ENCODE measurements at regions not wholly inside any gene's neighbourhood (a gene's known extent, or its start where the extent isn't known, plus 50 kb on each side); places are given as distances from the start of the nearest gene placed in this dataset.

GRCh38 chr14:43522901-43523300, 984.2 kb downstream of the FSCB start:
- ATAC-seq, result no peak
- no peak for TF ChIP-seq GLIS3 (CRISPR knock-in tag; IDR thresholded peaks at IDR 0.05)
- no peak for TF ChIP-seq RARB (CRISPR knock-in tag; IDR thresholded peaks at IDR 0.05)
- TF ChIP-seq, protein P1, sequence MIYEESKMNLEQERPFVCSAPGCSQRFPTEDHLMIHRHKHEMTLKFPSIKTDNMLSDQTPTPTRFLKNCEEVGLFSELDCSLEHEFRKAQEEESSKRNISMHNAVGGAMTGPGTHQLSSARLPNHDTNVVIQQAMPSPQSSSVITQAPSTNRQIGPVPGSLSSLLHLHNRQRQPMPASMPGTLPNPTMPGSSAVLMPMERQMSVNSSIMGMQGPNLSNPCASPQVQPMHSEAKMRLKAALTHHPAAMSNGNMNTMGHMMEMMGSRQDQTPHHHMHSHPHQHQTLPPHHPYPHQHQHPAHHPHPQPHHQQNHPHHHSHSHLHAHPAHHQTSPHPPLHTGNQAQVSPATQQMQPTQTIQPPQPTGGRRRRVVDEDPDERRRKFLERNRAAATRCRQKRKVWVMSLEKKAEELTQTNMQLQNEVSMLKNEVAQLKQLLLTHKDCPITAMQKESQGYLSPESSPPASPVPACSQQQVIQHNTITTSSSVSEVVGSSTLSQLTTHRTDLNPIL (CRISPR knock-in tag; IDR thresholded peaks at IDR 0.05; ENCODE audit: low read depth), result no peak
- TF ChIP-seq ZFP3 (CRISPR knock-in tag; IDR thresholded peaks at IDR 0.05), result no peak
- no peak for TF ChIP-seq ESRRG (CRISPR knock-in tag; IDR thresholded peaks at IDR 0.05)
- TF ChIP-seq TSHZ2 (CRISPR knock-in tag; IDR thresholded peaks at IDR 0.05), result no peak
- no peak for TF ChIP-seq TCF4 (CRISPR knock-in tag; IDR thresholded peaks at IDR 0.05; ENCODE audit: borderline replicate concordance)
- no peak for TF ChIP-seq ZNF565 (CRISPR knock-in tag; conservative IDR thresholded peaks at IDR 0.05; ENCODE audit: low read depth)
- no peak for TF ChIP-seq POU6F1 (CRISPR knock-in tag; IDR thresholded peaks at IDR 0.05; ENCODE audit: borderline replicate concordance, low read depth)
- no peak for TF ChIP-seq ZFP30 (CRISPR knock-in tag; IDR thresholded peaks at IDR 0.05)
- no peak for TF ChIP-seq PPARA (CRISPR knock-in tag; IDR thresholded peaks at IDR 0.05; ENCODE audit: borderline replicate concordance)
- TF ChIP-seq, protein P2, sequence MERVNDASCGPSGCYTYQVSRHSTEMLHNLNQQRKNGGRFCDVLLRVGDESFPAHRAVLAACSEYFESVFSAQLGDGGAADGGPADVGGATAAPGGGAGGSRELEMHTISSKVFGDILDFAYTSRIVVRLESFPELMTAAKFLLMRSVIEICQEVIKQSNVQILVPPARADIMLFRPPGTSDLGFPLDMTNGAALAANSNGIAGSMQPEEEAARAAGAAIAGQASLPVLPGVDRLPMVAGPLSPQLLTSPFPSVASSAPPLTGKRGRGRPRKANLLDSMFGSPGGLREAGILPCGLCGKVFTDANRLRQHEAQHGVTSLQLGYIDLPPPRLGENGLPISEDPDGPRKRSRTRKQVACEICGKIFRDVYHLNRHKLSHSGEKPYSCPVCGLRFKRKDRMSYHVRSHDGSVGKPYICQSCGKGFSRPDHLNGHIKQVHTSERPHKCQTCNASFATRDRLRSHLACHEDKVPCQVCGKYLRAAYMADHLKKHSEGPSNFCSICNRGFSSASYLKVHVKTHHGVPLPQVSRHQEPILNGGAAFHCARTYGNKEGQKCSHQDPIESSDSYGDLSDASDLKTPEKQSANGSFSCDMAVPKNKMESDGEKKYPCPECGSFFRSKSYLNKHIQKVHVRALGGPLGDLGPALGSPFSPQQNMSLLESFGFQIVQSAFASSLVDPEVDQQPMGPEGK (CRISPR knock-in tag; IDR thresholded peaks at IDR 0.05; ENCODE audit: borderline replicate concordance), result no peak
- TF ChIP-seq ISL1 (CRISPR knock-in tag; IDR thresholded peaks at IDR 0.05), result no peak
- no peak for TF ChIP-seq SNAI2 (CRISPR knock-in tag; IDR thresholded peaks at IDR 0.05)
- no peak for TF ChIP-seq CSDC2 (CRISPR knock-in tag; IDR thresholded peaks at IDR 0.05)
- TF ChIP-seq TOX (CRISPR knock-in tag; IDR thresholded peaks at IDR 0.05; ENCODE audit: borderline replicate concordance), result no peak
- no peak for TF ChIP-seq OSR1 (CRISPR knock-in tag; IDR thresholded peaks at IDR 0.05)

DNA sequence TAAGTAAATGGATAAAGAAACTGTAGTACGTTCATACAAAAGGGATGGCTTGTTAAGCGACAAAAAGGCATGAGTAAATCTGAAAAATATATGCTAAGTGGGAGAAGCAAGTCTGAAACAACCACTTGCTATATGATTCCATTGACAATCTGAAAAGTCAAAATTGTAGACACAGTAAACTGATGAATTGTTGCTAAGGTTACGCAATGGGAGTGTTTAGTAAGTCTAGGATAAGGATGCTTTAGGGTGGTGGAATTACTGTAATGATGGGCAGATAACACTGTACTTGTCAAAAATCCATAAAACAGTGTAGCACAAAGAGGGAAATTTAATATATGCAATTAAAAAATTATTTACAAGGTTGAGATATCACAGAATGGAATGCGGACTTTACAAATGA, 984.9 kb downstream of the FSCB start:
- no peak for ATAC-seq
- TF ChIP-seq ZNF70 (CRISPR knock-in tag; IDR thresholded peaks at IDR 0.05) (no peak), POU6F1 (CRISPR knock-in tag; IDR thresholded peaks at IDR 0.05; ENCODE audit: borderline replicate concordance, low read depth) (no peak), ARNTL (CRISPR knock-in tag; IDR thresholded peaks at IDR 0.05; ENCODE audit: borderline replicate concordance, low read depth) (no peak), SNAI2 (CRISPR knock-in tag; IDR thresholded peaks at IDR 0.05) (no peak), PPARA (CRISPR knock-in tag; IDR thresholded peaks at IDR 0.05; ENCODE audit: borderline replicate concordance) (no peak), OSR1 (CRISPR knock-in tag; IDR thresholded peaks at IDR 0.05) (no peak), BACH2 (CRISPR knock-in tag; IDR thresholded peaks at IDR 0.05; ENCODE audit: borderline replicate concordance) (no peak), ISL1 (CRISPR knock-in tag; IDR thresholded peaks at IDR 0.05) (no peak)
- TF ChIP-seq, protein P1 (CRISPR knock-in tag; IDR thresholded peaks at IDR 0.05; ENCODE audit: low read depth), result no peak
